ENCODE measurements at regions not wholly inside any gene's neighbourhood (a gene's known extent, or its start where the extent isn't known, plus 50 kb on each side); places are given as distances from the start of the nearest gene placed in this dataset.
A peak's percentile ranks its signal among the peaks of the same experiment; 100 is the strongest.

GRCh38 chr2:43010438-43011157 is 215.8 kb downstream of the ZFP36L2 start:
- ATAC-seq (peak; percentile 63), DNase-seq (ENCODE audit: low read depth, low spot score) (no peak)
- Histone ChIP-seq H3K27me3 (ENCODE audit: insufficient read depth, low read length) (no peaks in the 10 kb centered on the region), H3K4me3 (replicated peaks in 1 of 2; ENCODE audit: low read depth in 1 of 2, low read length in 2 of 2) (no peak overlapping the region), H3K36me3 (ENCODE audit: control insufficient read depth in 1 of 2, insufficient read depth in 2 of 2, low read length in 2 of 2) (no peaks in the 10 kb centered on the region), H4K20me1 (ENCODE audit: insufficient read depth) (no peaks in the 10 kb centered on the region), H3K9me2 (ENCODE audit: insufficient read depth) (no peaks in the 10 kb centered on the region), H3K4me1 (ENCODE audit: control insufficient read depth in 1 of 2, insufficient read depth in 2 of 2, low read length in 2 of 2) (peaks cover 6 to 11% of the 10 kb centered on the region in 2 experiments), H3K9me3 (ENCODE audit: control insufficient read depth in 1 of 2, insufficient read depth in 1 of 2, low read depth in 1 of 2, low read length in 2 of 2) (no peaks in the 10 kb centered on the region), H3K9ac (ENCODE audit: low read length) (no peak overlapping the region), H3K79me2 (ENCODE audit: insufficient read depth, low read length) (no peaks in the 10 kb centered on the region), H3K4me2 (ENCODE audit: low read length) (peak overlapping the region; percentile 29), H3K27ac (ENCODE audit: low read depth, low read length) (no peak overlapping the region), H2AFZ (ENCODE audit: low read depth, low read length, poor library complexity, severe bottlenecking) (peak overlapping the region; percentile 16)
- RAD21 ChIA-PET (ENCODE audit: low non-redundant PET in 1 of 2, low total read pairs in 2 of 2, uncharacterized antibody in 2 of 2, unreplicated experiment in 2 of 2), result no interaction called here
- CTCF ChIA-PET, result interaction anchor here (2.0 kb wide), 1 partner anchor 14 kb away, joined by 8 read pairs; no protein-coding TSS in a partner anchor
- intact Hi-C loops (cut with micrococcal nuclease), result no loop called here
- BruUV-seq (replicated peaks), result no TSS peak
- POLR2A ChIA-PET, result no interaction called here
- no peak for TF ChIP-seq SIN3A (IDR thresholded peaks at IDR 0.05; ENCODE audit: low read depth)
- no peak for TF ChIP-seq TCF7L2 (IDR thresholded peaks at IDR 0.05; ENCODE audit: borderline replicate concordance, extremely low read depth, insufficient read depth, insufficient read length)
- peak; percentile 38; the same call in 1 of the 2 replicates for TF ChIP-seq JUND (IDR thresholded peaks at IDR 0.05)
- TF ChIP-seq CTCF (IDR thresholded peaks at IDR 0.05 in 2 of 3, conservative IDR thresholded peaks at IDR 0.05 in 1 of 3; ENCODE audit: borderline replicate concordance in 1 of 3, insufficient read depth in 1 of 3, low read depth in 2 of 3, low read length in 2 of 3), result no peak
- TF ChIP-seq YY1 (IDR thresholded peaks at IDR 0.05; ENCODE audit: extremely low read depth, insufficient replicate concordance, low read depth, low read length), result no peak
- TF ChIP-seq ZFX (IDR thresholded peaks at IDR 0.05), result no peak
- TF ChIP-seq MAX (IDR thresholded peaks at IDR 0.05), result no peak
- no peak for TF ChIP-seq RAD21 (IDR thresholded peaks at IDR 0.05; ENCODE audit: low read depth)
- no peak for TF ChIP-seq POLR2AphosphoS5 (IDR thresholded peaks at IDR 0.05; ENCODE audit: low read depth, low read length)
- TF ChIP-seq ELF1 (IDR thresholded peaks at IDR 0.05; ENCODE audit: borderline replicate concordance, low read depth), result no peak
- peak; percentile 45 for TF ChIP-seq FOSL1 (IDR thresholded peaks at IDR 0.05; ENCODE audit: low read depth)
- TF ChIP-seq EZH2phosphoT487 (IDR thresholded peaks at IDR 0.05; ENCODE audit: borderline replicate concordance), result no peak
- peak; percentile 25; the same call in 1 of the 2 replicates for TF ChIP-seq SP1 (IDR thresholded peaks at IDR 0.05; ENCODE audit: low read depth)
- no peak for TF ChIP-seq EGR1 (IDR thresholded peaks at IDR 0.05; ENCODE audit: low read depth)
- no peak for TF ChIP-seq ATF3 (IDR thresholded peaks at IDR 0.05)
- no peak for TF ChIP-seq SRF (IDR thresholded peaks at IDR 0.05; ENCODE audit: low read depth)
- peak; percentile 64; the same call in 1 of the 2 replicates for TF ChIP-seq CEBPB (IDR thresholded peaks at IDR 0.05; ENCODE audit: low read depth)
- TF ChIP-seq ZBTB33 (IDR thresholded peaks at IDR 0.05; ENCODE audit: extremely low read depth, insufficient replicate concordance, low read length), result no peak
- TF ChIP-seq REST (IDR thresholded peaks at IDR 0.05; ENCODE audit: low read depth), result no peak
- no peak for TF ChIP-seq POLR2A (IDR thresholded peaks at IDR 0.05; ENCODE audit: borderline replicate concordance, extremely low read depth, insufficient read depth, insufficient read length)
